GM18505 (cell line): ENCODE measurements at regions not wholly inside any gene's neighbourhood (a gene's known extent, or its start where the extent isn't known, plus 50 kb on each side); places are given as distances from the start of the nearest gene placed in this dataset.

ENCODE experiments used
- ATAC-seq: cut with Tn5 transposase; IDR thresholded peaks from one replicate; pipeline ENCODE4 v1.9.1; 2021; ENCODE audit not compliant: unreplicated experiment
- POLR2A ChIP-seq: IDR thresholded peaks from 4 replicates; pipeline ENCODE4 v1.6.1; 2011; ENCODE audit warnings: borderline replicate concordance; ENCODE audit not compliant: insufficient read depth, insufficient read length; ENCODE audit errors: extremely low read depth

GRCh38 chr12:115755061-115755724, 522.3 kb downstream of the MED13L start:
- TF ChIP-seq POLR2A: no peak
- no peak for ATAC-seq

GRCh38 chr12:115752913-115753726, 524.4 kb downstream of the MED13L start:
- TF ChIP-seq POLR2A: no peak
- ATAC-seq: no peak

- ATAC-seq: no peak
- no peak for TF ChIP-seq POLR2A
These were observed 525.3 kb downstream of the MED13L start for GRCh38 chr12:115752156-115752555.

GRCh38 chr12:115750340-115750739, 527.2 kb downstream of the MED13L start:
- no peak for ATAC-seq
- no peak for TF ChIP-seq POLR2A

- ATAC-seq: no peak
- no peak for TF ChIP-seq POLR2A
These were observed 528.2 kb downstream of the MED13L start for GRCh38 chr12:115749071-115749841.

- no peak for TF ChIP-seq POLR2A
These were observed 536.8 kb downstream of the MED13L start for GRCh38 chr12:115740586-115741155.

GRCh38 chr12:115737895-115738294, 539.6 kb downstream of the MED13L start:
- no peak for TF ChIP-seq POLR2A
- no peak for ATAC-seq

More at GRCh38 chr12:115740586-115741155, 536.8 kb downstream of the MED13L start:
- ATAC-seq: no peak

GRCh38 chr12:115736360-115736759, 541.1 kb downstream of the MED13L start:
- no peak for ATAC-seq
- TF ChIP-seq POLR2A: no peak

GRCh38 chr12:115730975-115731541, 546.4 kb downstream of the MED13L start:
- TF ChIP-seq POLR2A: no peak
- ATAC-seq: no peak

GRCh38 chr12:115726691-115727090, 550.8 kb downstream of the MED13L start:
- no peak for ATAC-seq
- no peak for TF ChIP-seq POLR2A

GRCh38 chr12:115722181-115722580, 555.3 kb downstream of the MED13L start:
- no peak for ATAC-seq
- TF ChIP-seq POLR2A: no peak

GRCh38 chr12:115716551-115716950, 560.9 kb downstream of the MED13L start:
- no peak for TF ChIP-seq POLR2A
- ATAC-seq: no peak

- no peak for ATAC-seq
- no peak for TF ChIP-seq POLR2A
These were observed 564.8 kb downstream of the MED13L start for GRCh38 chr12:115712676-115713075.
